Fibroblast of skin of scalp (primary cell): ENCODE measurements at regions not wholly inside any gene's neighbourhood (a gene's known extent, or its start where the extent isn't known, plus 50 kb on each side); places are given as distances from the start of the nearest gene placed in this dataset.
A peak's percentile ranks its signal among the peaks of the same experiment; 100 is the strongest.

Source experiments
- DNase-seq: peaks from one replicate; pipeline ENCODE4 v3.0.0-alpha.2; 2013

DNA sequence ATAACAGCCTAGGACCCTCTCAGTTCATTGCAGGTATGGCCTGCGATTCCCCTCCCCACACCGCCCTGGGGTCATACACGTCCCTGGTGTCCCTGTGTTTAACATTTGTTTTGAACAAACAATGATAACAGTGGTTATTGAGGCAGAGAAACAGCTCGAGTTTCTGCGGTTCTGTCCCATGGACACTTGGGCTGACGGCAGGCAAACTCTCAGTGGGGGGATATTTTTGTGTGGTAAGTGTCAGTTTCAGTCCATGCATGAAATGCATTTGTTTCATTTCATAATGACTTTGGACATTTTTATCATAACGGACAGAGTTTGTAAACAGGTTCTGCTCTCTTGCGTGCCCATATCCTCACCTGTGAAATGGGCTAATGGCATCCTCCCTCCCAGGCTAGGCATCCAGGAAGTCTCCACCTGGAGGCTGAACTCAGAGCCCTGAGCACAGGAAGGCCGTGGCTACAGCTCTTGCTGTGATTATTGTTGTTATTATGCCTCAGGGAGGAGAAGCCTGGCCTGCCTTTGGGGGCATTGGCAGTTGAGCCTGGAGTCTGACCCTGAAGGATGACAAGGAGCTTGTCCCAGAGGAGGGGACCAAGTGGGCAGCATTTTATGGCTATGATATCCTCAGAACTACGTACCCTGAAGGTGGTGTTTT, 190.9 kb downstream of the GADD45G start:
- no peak for DNase-seq

DNA sequence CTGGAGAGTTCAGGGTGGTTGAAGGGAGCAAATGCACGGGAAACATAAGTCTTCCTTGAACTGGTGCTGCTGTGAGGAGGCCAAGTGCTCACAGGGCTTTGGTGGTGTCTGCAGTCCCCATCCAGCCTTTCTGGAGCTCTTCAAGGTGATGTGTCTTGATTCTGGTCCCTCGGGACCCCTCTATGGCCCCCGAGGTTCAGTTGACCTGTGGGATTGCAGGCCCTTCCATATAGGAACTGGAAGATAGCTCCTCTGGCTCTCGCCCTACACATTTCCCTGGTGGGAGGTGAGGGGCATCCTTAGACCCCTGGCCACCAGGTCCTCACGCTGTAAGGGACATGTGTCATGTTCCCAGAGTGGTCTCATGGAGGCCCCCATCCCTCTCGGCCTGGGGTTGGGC, 191.8 kb downstream of the GADD45G start:
- no peak for DNase-seq

DNA sequence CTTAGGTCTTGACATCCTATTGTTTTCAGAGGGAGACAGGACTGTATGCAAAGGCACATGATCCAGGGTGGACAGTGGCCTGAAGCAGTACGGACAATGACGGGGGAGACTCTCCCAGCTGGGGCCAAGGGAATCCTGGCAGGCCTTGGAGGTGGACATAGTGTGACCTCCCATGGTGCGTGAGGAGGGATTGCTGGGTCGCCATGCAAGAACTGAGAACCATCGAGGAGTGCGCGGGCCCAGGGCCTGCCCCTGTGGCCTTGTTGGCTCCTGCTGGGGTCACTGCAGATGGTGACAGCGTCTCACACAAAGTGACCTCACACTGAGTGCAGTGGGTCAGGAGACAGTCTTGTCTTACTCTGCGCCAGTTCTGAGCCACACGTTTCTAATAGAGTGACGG, 192.4 kb downstream of the GADD45G start:
- DNase-seq, result no peak

DNA sequence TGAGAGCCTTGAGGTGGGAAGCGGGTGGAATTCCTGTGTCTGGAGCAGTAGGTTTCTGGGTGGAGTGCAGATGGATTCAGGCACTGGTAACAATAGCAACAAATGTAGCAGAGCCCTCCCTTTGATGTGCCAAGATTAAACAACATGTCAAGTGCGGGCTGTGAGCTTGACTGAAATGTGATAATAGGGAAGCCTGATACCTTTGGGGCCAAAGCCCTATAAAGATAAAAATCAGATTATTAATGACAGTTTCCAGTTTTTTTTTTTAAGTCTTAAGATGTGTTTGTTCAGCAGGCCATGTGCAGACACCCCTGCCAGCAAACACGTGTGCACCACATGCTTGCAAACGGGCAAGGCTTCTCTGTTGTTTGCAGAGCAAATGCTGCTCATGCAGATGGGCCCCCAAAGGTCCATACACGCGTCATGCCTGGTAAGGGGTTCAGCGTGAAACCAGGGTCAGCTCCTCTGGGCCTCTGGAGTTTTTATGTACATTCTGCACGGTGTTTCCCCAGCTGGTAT, 193.2 kb downstream of the GADD45G start:
- no peak for DNase-seq

DNA sequence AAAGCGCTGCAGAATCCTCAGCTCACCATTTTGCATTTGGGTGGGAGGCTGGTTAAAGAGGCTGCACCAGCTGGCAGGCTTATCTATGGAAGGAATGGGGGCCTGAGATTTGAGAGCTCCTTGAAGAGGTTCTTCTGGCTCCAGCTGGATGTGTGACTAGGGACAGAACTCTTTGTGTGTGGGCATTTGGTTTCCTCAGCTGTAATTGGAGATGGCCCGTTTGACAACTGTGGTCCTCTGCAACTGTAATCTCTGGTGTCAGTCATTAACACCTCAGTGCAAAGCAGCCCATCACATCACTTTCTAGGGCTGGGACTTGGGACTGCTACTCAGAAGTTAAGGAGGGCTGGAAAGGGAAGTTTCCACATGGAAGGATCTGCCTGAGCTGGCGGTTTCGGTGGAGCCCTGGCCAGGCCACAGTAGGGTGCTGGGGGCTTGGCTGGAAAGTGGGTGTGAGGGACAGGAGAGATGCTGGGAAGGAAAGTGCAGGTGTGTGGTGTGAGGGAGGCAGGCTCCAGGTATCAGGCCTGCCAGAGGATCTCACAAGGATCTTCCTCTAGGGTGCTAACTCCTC, 193.8 kb downstream of the GADD45G start:
- DNase-seq, result no peak

DNA sequence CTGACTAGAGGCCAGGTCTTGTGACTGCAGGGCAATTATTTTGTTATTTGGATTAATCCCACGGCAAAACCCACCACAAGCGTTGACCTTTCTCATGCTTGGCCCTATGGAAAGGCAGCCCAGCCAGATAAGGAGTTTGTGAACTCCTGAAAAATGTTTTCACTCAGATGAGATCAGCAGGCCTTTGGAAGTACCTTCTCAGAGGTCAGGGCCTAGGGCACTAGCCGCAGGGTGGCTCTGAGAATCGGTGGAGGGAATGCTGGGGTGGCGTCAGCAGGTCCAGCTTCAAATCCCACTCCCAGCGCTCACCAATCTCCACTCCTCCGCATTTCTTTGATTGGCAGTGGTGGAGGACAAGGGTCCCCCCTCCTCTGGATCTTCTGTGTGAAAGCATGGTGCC, 194.4 kb downstream of the GADD45G start:
- DNase-seq, result no peak

DNA sequence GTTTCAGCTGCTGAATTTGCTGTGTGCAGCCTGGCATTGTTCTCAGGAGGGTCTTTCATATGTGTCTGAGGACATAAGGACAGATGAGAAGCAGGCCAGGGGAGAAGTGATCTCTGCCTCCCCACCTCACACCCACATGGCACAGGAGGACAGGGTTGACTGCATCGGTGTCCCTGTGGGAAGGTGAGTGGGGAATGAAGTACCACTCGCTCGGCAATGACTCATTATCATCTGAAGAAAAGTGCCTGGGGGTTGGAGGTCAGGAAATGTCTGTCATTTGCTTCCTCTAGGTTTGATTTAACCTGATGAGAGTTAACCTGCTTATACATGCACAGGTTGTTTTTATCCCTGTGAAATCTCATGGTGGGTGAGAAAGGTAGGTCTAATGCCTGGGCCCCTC, 195.0 kb downstream of the GADD45G start:
- DNase-seq, result no peak

DNA sequence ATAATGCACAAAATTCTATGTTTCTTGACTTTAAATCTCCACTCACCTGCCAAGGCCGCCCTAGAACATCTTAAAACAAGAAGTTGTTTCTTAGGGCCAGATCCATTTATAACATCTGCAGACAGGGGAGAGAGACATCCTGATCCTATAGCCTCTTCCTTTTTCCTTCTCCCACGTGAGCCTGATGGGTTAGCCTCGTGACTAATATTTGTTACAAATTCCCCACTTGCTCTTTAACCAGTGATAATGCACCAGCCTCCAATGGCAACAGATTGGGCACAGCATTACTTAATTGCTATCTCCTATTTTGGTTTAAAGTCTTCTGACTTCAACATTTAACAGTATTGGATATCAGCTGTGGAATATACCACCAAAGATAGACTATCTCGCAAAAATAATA, 196.5 kb downstream of the GADD45G start:
- DNase-seq, result no peak

DNA sequence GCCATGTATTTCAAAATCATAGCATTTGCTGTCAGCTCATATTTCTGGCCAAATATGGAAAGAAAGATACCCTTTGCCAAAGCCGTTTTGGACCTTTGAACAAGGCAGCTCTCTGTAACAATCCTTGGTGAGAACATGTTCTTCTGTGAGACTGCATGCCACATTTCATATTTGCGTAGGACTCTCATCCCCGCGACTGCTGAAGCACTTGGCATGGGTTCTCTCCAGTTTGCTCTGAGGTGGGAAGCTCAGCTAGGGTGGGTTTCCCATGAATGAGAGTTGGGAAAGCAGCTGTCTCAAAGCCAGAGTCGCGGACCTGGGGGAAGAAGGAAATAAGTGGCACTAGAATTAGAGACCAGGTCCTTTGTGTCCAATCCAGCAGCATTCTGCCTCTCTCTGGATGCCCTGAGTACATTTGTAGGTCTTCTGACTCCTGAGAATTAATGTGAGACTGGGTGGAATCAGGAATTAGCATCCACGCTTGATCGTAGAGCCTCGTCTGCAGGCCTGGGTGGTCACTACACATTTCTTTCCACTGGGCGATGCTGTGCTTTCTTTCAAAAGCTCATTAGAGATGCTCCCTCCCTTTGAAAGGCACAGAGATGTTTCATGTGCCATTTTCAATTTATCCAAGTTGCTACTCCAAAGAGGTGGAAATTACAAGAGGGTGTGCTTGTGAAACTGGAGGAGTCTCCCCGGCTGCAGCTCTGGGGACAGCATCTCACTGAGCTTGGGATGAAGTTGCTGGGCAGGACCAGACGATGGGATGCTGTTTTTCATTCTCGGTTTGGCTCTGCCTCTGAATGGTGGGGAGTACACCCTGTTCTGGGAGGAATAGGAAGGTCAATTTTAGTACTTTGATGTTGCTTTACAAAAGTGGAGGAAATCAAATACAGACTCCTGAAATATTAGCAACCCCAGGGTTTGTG, 197.2 kb downstream of the GADD45G start:
- peak; percentile 38 for DNase-seq

DNA sequence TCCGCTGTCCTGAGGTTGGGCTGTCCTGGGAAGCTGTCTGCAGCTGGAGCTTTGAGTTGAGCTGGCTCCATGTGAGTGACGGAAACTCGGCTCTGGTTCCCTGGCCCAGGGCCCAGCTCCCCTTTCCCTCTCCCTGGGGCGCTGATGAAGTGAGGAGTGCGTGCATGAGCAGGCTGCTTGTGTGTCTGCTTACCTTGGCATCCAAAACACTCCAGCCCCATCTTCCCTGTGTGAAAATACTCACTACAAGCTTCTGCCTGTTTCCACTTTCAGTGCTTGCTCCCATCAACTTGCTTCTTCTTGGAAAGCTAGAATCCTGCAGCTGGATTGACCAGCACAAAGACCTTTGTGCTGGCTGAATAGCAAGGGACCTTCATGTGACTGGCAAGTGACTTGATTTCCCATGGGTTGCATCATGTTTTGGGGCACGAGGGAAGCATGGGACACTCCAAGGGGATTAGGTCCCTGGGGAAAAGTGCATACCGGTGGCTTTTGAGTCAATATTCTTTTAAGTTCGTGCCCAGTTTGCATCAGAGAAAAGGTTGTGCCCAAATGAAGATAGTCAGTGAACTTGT, 198.1 kb downstream of the GADD45G start:
- peak; percentile 76 for DNase-seq

DNA sequence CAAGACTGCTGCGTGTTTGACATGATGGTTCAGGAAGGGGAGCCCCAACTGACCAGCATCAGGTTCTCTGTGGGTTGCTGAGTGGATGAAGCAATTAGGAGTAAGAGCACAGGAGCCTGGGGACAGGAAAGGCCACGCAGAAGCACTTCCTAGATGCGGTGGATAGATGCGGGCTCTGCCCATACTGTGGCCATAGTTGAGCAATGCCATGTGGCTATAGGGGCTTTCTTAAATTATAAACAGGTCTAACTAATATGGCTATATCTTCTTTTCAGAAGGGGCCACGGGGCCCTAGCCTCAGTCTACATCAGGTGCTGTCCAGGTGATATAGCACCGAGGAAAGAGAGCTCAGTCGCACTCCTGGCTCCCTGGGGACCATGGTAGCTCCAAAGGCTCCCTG, 198.6 kb downstream of the GADD45G start:
- no peak for DNase-seq

DNA sequence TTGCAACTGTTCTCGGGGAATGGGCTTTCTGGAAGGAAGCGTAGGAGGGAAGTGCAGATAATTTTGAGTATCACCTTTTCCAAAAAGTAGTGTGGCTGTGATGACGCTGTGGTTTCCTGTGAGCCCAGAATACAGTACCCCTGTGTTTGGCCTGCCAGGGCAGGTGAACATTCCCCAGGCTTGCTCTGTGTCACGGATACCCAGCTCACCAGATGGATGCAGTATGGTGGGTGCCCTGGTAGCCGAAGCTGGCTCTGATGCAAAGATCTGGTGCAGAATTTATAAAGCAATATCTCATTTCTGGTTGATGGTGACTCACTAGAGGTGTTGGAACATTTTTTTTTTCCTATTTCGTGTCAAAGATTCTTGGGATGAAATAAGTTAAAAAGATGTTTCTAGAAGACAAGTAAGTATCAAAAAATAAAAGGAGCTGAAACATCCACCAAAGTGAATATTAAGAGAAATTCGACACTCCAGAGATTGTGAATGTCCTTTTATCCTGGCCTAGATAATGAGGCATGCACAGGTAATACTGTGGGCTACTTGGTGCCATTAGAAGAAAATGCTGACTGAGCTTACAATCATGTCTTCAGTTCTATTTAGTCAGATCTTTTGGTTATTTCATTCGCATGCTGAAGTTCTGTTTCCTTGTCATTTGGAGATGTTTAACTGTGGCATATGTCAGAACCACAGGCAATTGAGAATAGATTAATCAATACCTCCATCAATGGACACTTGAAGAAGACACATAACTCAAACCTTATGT, 200.1 kb downstream of the GADD45G start:
- no peak for DNase-seq

DNA sequence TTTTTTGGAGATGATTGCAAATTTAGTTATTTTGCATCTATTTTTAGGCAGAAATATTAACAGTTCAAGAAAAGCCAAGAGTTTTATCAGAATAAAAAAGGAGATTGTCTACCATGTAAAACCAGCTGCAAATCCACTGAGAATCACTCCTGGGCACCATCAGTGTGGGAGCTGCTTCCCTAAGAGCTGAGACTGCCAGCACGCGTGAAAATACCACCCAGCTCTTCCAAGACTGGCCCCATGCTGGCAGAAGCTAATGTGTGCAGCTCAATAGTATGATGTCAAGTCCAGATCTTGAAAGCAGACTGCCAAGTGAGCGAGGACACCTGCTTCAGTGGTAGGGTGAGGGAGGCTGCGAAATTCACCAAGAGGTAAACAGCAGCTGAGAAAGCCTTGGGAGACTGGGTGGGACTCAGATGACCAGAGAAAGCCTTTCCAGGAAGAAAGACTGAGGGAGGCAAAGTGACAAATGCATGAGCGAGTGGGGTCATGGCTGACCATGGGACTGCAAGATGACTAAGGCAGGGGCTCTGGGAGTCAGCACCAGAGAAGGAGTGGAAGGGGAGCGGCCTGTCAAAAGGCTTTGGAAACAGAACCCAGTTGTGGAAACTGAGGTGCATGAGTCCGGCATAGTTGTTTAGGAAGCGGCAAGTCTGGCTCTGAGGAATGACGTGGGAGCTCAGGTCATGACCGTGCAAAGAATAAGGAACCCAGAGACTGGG, 200.9 kb downstream of the GADD45G start:
- DNase-seq, result no peak

DNA sequence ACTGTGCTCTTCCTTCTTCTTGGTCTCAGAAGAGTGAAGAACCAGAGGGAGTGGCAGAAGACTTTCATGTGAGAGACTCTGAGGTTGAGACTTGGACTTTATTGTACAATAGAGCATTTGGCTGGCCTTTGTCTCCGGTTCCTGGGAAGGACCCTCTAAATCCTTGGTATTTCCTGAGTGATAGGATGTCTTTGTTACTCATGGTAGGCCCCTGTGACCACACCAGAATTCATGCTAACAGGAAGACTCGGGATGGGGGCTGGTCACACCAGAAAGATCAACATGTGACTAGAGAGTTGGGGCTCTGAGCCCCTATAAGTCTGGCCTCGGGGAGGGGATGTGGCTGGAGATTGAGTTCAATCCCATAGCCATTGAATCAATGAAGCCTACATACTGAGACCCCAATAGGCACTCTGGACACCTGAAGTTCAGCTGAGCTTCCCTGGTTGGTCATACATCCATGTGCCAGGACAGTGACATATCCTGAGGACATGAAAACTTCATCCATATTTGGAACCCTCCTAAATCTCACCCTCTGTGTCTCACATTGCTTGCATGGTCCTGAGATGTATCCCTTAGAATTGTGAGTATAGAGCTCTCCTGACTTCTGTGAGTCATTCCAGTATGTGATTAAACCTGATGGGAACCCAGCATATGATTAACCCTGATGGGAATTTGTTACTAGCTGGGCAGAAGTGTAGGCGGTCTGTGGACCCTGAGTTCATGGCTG, 201.7 kb downstream of the GADD45G start:
- DNase-seq, result peak; percentile 58

DNA sequence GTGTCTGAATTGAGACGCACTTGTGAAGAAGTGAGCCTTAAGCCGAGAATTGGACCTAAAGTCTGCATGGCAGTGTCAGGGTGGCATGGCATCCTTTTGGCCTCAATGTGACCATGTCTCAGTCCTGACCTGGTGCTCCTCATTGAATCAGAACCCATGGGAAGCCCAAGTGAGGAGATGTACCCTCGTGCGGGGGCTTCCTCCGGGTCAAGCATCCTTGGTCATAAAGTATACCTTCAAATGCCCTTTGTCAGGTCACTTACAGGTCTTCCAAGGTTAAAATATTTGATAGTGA, 202.2 kb downstream of the GADD45G start:
- no peak for DNase-seq

DNA sequence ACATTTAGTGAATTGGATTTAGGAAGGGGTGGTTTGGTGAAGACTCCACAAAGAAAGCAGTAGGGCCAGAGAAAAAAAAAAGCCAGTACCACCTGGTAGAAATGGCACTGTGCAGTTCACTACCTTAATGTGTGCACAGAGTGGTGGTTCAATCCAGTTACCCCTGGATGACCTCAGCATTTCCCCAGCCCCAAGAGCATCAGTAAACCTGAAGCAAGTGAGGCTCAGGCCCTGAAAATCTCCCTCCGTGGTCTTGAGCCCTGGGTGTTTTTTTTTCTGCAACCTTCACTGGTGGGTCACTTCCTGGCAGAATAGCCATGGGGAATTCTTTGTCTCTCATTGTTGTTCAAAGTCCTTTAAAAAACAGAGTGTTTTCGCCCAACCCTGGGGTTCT, 202.9 kb downstream of the GADD45G start:
- DNase-seq, result no peak

DNA sequence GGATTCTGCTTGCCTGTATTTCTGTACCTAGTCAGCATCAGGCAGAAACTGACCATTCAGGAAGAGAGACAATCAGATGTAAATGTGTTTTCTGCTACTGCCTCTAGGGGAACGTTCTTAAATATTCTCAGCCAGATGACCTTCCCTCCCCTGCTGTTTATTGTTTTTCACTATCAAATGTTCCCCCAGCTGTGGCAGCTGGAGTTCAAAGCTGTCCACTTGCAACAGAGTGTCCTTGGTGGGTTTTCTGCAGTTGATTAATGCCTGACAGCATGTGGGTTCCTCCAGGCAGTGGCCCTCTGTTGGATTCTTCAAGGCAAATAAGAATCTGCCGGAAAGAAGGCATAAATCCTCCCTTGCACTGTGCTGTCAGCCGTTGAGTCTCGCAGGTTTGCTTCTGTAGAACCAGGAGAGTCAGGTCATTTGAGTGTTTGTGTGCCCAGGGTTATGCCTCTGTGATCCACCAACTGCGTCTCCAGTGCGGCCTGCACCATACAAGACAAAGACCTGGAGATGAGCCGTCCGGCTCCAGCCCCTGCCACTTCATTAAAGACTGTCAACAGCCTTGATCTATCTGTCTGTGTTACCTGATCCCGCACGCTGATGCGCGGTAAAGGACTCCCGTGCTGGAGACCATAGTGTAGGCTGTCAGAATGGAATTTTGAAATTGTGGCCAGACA, 203.4 kb downstream of the GADD45G start:
- no peak for DNase-seq

DNA sequence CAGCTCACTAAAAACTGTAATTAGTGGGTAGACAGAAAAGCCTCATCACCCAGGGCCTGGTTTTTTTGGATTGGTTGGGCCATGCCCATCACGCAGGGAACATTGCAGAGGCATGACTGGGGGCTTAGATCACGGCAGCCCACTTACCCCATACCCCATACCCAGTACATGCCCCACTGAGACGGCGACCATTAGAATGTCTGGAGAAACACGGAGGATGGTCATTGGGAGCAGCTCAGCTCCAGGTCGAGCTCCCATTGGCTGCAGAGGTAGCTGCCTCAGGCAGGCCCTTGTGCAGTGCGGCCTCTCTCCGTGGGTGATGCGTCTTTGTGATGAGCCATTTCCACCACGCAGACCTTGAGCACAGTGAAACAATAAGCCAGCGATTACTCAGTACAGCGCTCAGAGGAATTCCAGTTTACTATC, 204.0 kb downstream of the GADD45G start:
- DNase-seq, result no peak

DNA sequence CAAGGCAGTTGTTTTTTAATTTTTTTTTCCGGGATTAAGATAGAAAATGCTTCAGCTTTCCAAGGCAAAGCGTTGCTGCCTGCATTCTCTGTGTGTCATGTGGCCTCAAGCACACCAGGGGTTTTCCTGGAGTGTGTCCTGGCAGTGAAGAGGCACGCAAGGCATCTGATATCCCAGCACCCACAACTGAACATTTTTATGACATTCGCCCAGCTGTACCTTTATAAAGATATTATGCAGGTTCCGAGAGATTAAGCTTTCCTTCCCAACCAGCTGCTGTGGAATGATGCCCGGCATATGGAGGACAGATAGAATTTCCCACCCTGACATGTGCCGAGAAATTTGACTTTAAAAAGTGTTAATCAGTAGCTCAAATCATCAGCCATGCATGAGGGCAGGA, 205.6 kb downstream of the GADD45G start:
- DNase-seq, result peak; percentile 78

DNA sequence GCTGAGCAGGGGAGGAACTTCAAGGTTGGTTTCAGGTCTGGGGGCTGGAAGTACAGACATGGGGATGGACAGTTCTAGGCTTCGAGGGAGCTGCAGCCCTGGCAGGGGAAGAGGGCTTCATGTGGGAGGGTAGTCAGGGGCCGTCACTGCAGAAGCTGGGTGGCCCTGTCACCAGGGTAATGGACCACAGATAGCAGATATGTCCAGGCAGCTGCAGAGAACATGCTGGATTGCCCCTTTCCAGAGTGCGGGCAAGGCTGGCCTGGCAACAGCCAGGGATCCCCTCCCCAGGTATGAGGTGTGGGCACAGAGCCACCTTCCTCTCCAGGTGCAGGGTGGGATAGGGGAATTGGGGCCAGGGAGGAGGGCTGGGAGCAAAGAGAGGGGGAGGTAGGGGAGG, 206.5 kb downstream of the GADD45G start:
- no peak for DNase-seq
